OCI-LY3 (cell line): ENCODE measurements at regions not wholly inside any gene's neighbourhood (a gene's known extent, or its start where the extent isn't known, plus 50 kb on each side); places are given as distances from the start of the nearest gene placed in this dataset.

ENCODE experiments used
- H2AFZ ChIP-seq: fragments of 200-600, 300-600 bp; shearing (Covaris generic); 2 replicates; pipeline ENCODE4 v1.6.0; 2014; ENCODE audit warnings: antibody characterized with exemption, low read depth, low read length
- H3K27ac ChIP-seq: fragments of 200-600, 300-600 bp; sonication (generic); 2 replicates; pipeline ENCODE4 v1.5.1; 2014; ENCODE audit warnings: mild to moderate bottlenecking, low read length, moderate library complexity, mixed read lengths
- H3K27me3 ChIP-seq: fragments of 200-600, 300-600 bp; sonication (generic); 2 replicates; pipeline ENCODE4 v1.6.1; 2014; ENCODE audit warnings: low read depth, low read length, mixed read lengths
- H3K36me3 ChIP-seq: fragments of 200-600, 300-600 bp; sonication (generic); replicated peaks from 2 replicates; pipeline ENCODE3; 2014; ENCODE audit warnings: low read depth, low read length, mixed read lengths
- H3K4me1 ChIP-seq: fragments of 300-600, 200-600 bp; sonication (generic); 2 replicates; pipeline ENCODE4 v1.6.1; 2014; ENCODE audit warnings: low read length, mixed read lengths
- H3K4me2 ChIP-seq: fragments of 200-600, 300-600 bp; sonication (generic); 2 replicates; pipeline ENCODE4 v1.6.1; 2014; ENCODE audit warnings: low read length, mixed read lengths
- H3K4me3 ChIP-seq: fragments of 300-600, 200-600 bp; sonication (generic); 2 replicates; pipeline ENCODE4 v1.5.1; 2014; ENCODE audit warnings: antibody characterized with exemption, mild to moderate bottlenecking, low read length, moderate library complexity
- H3K79me2 ChIP-seq: fragments of 300-600, 200-600 bp; shearing (Covaris generic); 2 replicates; pipeline ENCODE4 v1.6.1; 2014; ENCODE audit warnings: mild to moderate bottlenecking, low read length, mixed read lengths
- H3K9ac ChIP-seq: fragments of 300-600, 200-600 bp; shearing (Covaris generic); 2 replicates; pipeline ENCODE4 v1.6.0; 2014; ENCODE audit warnings: mild to moderate bottlenecking, low read length, moderate library complexity
- H3K9me3 ChIP-seq: fragments of 200-600, 300-600 bp; shearing (Covaris generic); 2 replicates; pipeline ENCODE4 v1.6.1; 2014; ENCODE audit warnings: low read length, mixed read lengths; ENCODE audit not compliant: insufficient read depth
- H4K20me1 ChIP-seq: fragments of 200-600, 300-600 bp; sonication (generic); 2 replicates; pipeline ENCODE4 v1.6.1; 2016; ENCODE audit warnings: low read length, mixed read lengths; ENCODE audit not compliant: insufficient read depth
- EZH2phosphoT487 ChIP-seq: fragments of 200-600 bp; shearing (Covaris generic); IDR thresholded peaks from 2 replicates; pipeline ENCODE4 v1.6.1; 2018; ENCODE audit warnings: antibody characterized with exemption, mixed run types, low read depth
- TF ChIP-seq, protein P1 (sequence below): fragments of 200-600, 300-600 bp; sonication (generic); IDR thresholded peaks from 2 replicates; pipeline ENCODE4 v1.5.1; 2014; ENCODE audit warnings: antibody characterized with exemption, low read length, low read depth

DNA sequence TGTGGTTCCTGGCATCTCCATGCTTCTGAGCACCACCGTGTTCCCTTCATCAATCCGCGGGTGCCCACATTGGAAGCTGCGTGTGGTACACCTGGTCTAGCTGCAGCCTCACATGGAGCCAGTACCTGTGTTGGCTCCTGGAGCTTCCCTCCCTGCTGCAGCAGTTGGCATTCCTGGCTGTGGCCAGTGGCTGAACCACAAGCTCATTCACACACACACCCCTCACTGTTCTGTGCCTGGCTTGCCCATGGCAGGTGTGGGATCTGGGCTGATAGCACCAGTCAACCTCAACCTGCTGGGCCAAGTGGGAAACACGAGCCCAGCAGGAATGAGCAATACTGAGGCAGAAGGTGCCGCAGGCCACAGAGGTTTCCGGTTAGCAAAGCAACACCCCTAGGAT lies 256.2 kb upstream of the LRFN5 start:
- Histone ChIP-seq H3K4me1 (no peaks in the 10 kb centered on the region), H3K27me3 (no peaks in the 10 kb centered on the region), H3K79me2 (no peaks in the 10 kb centered on the region), H3K36me3 (no peaks in the 10 kb centered on the region), H3K9me3 (no peaks in the 10 kb centered on the region), H3K4me2 (no peak overlapping the region), H3K4me3 (no peak overlapping the region), H4K20me1 (no peaks in the 10 kb centered on the region), H3K27ac (no peak overlapping the region), H3K9ac (no peak overlapping the region), H2AFZ (no peak overlapping the region)
- TF ChIP-seq EZH2phosphoT487 = no peak
- TF ChIP-seq, protein P1, sequence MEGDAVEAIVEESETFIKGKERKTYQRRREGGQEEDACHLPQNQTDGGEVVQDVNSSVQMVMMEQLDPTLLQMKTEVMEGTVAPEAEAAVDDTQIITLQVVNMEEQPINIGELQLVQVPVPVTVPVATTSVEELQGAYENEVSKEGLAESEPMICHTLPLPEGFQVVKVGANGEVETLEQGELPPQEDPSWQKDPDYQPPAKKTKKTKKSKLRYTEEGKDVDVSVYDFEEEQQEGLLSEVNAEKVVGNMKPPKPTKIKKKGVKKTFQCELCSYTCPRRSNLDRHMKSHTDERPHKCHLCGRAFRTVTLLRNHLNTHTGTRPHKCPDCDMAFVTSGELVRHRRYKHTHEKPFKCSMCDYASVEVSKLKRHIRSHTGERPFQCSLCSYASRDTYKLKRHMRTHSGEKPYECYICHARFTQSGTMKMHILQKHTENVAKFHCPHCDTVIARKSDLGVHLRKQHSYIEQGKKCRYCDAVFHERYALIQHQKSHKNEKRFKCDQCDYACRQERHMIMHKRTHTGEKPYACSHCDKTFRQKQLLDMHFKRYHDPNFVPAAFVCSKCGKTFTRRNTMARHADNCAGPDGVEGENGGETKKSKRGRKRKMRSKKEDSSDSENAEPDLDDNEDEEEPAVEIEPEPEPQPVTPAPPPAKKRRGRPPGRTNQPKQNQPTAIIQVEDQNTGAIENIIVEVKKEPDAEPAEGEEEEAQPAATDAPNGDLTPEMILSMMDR = no peak

DNA sequence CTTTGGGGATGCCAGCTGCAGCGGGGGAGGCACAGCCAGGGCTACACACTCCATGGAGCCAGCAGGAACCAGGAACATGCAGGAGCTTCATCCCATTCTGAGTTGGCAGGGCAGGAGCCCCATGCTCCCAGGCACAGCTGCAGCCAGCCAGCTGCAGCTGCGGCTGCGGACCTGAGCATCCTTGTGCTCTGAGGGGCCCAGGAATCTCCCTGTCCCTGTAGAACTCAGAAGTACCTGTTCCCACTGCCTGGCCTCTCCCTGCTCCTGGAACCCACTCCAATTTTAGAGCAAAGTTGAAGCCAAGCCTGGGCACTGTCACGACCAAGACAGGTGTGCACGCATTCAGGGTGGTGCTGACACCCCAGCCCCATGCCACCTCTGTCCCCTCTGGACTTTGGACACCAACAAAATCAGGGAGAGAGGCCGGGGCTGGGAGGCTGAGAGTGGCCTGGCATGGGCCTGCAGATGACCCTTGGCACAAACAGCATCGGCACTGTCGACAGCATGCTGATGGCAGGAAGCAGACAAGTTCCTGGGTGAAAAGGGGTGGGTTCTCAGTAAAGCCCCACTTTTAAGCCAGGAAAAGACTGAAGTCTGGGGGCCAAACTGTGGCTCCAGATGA lies 257.3 kb upstream of the LRFN5 start:
- H3K27me3 ChIP-seq = no peaks in the 10 kb centered on the region
- H3K79me2 ChIP-seq = no peaks in the 10 kb centered on the region
- H3K36me3 ChIP-seq = no peaks in the 10 kb centered on the region
- H3K9ac ChIP-seq = no peak overlapping the region
- H3K4me1 ChIP-seq = no peaks in the 10 kb centered on the region
- H3K4me3 ChIP-seq = no peak overlapping the region
- H4K20me1 ChIP-seq = no peaks in the 10 kb centered on the region
- H2AFZ ChIP-seq = no peak overlapping the region
- TF ChIP-seq, protein P1 = no peak
- no peak for TF ChIP-seq EZH2phosphoT487
- H3K9me3 ChIP-seq = no peaks in the 10 kb centered on the region
- H3K27ac ChIP-seq = no peak overlapping the region
- H3K4me2 ChIP-seq = no peak overlapping the region

DNA sequence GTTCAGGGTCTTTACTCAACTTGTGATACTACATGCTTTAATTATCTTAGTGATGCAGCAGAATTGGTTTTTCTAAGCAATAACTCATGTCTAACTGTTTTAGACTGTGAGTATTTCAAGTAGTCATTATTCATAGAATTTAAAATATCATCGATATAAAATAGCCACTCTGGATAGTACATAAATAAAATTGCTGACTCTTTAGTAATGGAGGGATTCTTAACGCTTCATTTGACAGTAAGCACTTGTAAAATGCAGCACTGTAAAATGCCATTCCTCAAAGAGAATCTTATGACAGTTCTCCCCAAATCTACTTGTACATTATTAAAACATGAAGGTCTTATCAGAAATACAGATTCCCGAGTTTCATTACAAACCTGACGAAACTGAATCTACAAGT lies 262.8 kb upstream of the LRFN5 start:
- Histone ChIP-seq H4K20me1 (no peaks in the 10 kb centered on the region), H3K9ac (no peak overlapping the region), H3K27ac (no peak overlapping the region), H3K4me1 (no peaks in the 10 kb centered on the region), H3K4me2 (no peak overlapping the region), H3K4me3 (no peak overlapping the region), H2AFZ (no peak overlapping the region), H3K9me3 (no peaks in the 10 kb centered on the region), H3K27me3 (no peaks in the 10 kb centered on the region), H3K36me3 (no peaks in the 10 kb centered on the region), H3K79me2 (no peaks in the 10 kb centered on the region)
- no peak for TF ChIP-seq EZH2phosphoT487
- TF ChIP-seq, protein P1 = no peak

DNA sequence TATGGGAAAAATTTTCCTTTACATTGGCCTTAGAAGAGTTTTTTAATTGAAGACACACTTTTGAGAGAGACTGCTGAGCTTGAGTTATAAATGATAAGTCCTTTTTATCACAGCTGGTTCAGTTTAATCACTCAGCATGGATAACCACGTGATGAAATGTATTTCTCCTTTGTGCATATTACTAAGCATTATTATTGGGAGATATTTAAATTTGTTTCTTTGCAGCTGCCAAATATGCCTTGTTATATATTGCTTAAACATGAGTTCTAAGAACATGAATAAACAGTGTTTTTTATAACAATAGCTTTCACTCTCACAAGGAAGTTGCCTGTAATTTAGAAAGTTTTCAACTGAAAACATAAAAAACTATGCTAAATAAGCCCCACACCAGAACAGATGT lies 293.5 kb upstream of the LRFN5 start:
- Histone ChIP-seq H4K20me1 (no peaks in the 10 kb centered on the region), H3K9me3 (no peaks in the 10 kb centered on the region), H3K4me3 (no peak overlapping the region), H3K27me3 (no peaks in the 10 kb centered on the region), H2AFZ (no peak overlapping the region), H3K79me2 (no peaks in the 10 kb centered on the region), H3K9ac (no peak overlapping the region), H3K27ac (no peak overlapping the region), H3K36me3 (no peaks in the 10 kb centered on the region), H3K4me2 (no peak overlapping the region), H3K4me1 (no peaks in the 10 kb centered on the region)
- TF ChIP-seq, protein P1 = no peak
